ENCODE measurements at regions not wholly inside any gene's neighbourhood (a gene's known extent, or its start where the extent isn't known, plus 50 kb on each side); places are given as distances from the start of the nearest gene placed in this dataset.

- H3K9me3 ChIP-seq (ENCODE audit: control insufficient read depth in 2 of 2, insufficient read depth in 1 of 2, low read length in 1 of 2): peaks cover 0 to 7% of the 10 kb centered on the region in 2 donors
- no peak overlapping the region for H3K4me3 ChIP-seq (ENCODE audit: low read length in 2 of 2)
- H3K4me1 ChIP-seq (ENCODE audit: control insufficient read depth in 2 of 2, insufficient read depth in 2 of 2, low read length in 2 of 2): no peaks in the 10 kb centered on the region
- H3K36me3 ChIP-seq (ENCODE audit: control insufficient read depth in 2 of 2, insufficient read depth in 2 of 2, low read length in 1 of 2): no peaks in the 10 kb centered on the region
- no peak for DNase-seq (ENCODE audit: low read depth in 6 of 9, low spot score in 9 of 9)
- no peaks in the 10 kb centered on the region for H3K27me3 ChIP-seq (ENCODE audit: control insufficient read depth in 2 of 2, insufficient read depth in 1 of 2, low read length in 1 of 2)
- H3K27ac ChIP-seq (ENCODE audit: low read depth in 1 of 2, low read length in 1 of 2): no peak overlapping the region
These were observed 1380.5 kb upstream of the SPRY2 start for GRCh38 chr13:81721400-81721799.

DNA sequence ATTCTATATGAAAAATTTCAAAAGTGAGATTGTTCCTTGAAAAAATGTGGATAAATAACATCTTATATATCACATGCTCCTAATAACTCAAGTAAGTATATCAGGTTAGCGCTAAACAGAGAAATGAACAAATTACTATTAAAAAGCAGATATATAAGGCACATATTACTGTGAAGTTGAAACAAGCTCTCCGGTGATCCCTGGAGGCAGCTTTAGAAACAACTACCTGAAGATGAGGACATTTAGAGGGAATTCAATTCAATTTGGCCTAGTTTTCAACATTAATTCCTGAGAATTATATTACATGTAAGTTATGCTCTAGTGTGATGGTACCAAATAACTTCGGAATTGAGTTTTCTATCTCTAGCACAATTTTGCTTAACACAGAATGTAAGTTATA is 1373.6 kb upstream of the SPRY2 start:
- 85% methylated on average over 3 of the region's 3 CpGs for WGBS

DNA sequence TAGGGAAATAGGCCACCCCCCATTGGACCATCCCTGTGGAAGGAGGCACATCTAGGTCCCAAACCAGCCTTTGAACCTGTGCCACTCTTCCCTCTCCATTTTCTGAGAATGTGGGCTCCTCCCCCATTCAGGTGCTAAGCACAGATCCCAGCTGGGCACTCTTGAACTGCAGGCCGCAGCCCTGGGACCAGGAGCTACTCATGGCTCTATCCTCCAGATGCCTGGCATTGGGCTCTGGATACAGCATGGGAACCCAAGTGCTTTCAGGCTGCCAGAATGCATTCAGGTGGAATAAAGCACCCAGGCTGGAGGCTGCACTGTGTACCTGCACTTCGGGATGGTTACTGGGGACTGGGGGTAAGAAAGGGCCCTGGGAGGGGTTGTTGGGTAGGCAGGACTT is 1372.3 kb upstream of the SPRY2 start:
- Histone ChIP-seq H3K4me1 (ENCODE audit: control insufficient read depth in 2 of 2, insufficient read depth in 2 of 2, low read length in 2 of 2) (no peaks in the 10 kb centered on the region), H3K27me3 (ENCODE audit: control insufficient read depth in 2 of 2, insufficient read depth in 1 of 2, low read length in 1 of 2) (no peaks in the 10 kb centered on the region), H3K27ac (ENCODE audit: low read depth in 1 of 2, low read length in 1 of 2) (no peak overlapping the region), H3K4me3 (ENCODE audit: low read length in 2 of 2) (no peak overlapping the region), H3K9me3 (ENCODE audit: control insufficient read depth in 2 of 2, insufficient read depth in 1 of 2, low read length in 1 of 2) (peaks cover 0 to 9% of the 10 kb centered on the region in 2 donors), H3K36me3 (ENCODE audit: control insufficient read depth in 2 of 2, insufficient read depth in 2 of 2, low read length in 1 of 2) (no peaks in the 10 kb centered on the region)
- DNase-seq (ENCODE audit: low read depth in 6 of 9, low spot score in 9 of 9): no peak
- WGBS: 99% methylated on average over 2 of the region's 2 CpGs

More for the DNA sequence above, 1373.6 kb upstream of the SPRY2 start:
- no peak for DNase-seq (ENCODE audit: low read depth in 6 of 9, low spot score in 9 of 9)
- H3K27me3 ChIP-seq (ENCODE audit: control insufficient read depth in 2 of 2, insufficient read depth in 1 of 2, low read length in 1 of 2): no peaks in the 10 kb centered on the region
- no peaks in the 10 kb centered on the region for H3K4me1 ChIP-seq (ENCODE audit: control insufficient read depth in 2 of 2, insufficient read depth in 2 of 2, low read length in 2 of 2)
- H3K4me3 ChIP-seq (ENCODE audit: low read length in 2 of 2): no peak overlapping the region
- H3K36me3 ChIP-seq (ENCODE audit: control insufficient read depth in 2 of 2, insufficient read depth in 2 of 2, low read length in 1 of 2): no peaks in the 10 kb centered on the region
- peaks cover 0 to 9% of the 10 kb centered on the region in 2 donors for H3K9me3 ChIP-seq (ENCODE audit: control insufficient read depth in 2 of 2, insufficient read depth in 1 of 2, low read length in 1 of 2)
- H3K27ac ChIP-seq (ENCODE audit: low read depth in 1 of 2, low read length in 1 of 2): no peak overlapping the region

GRCh38 chr13:81697826-81698225 is 1356.9 kb upstream of the SPRY2 start:
- Histone ChIP-seq H3K36me3 (ENCODE audit: control insufficient read depth in 2 of 2, insufficient read depth in 2 of 2, low read length in 1 of 2) (no peaks in the 10 kb centered on the region), H3K4me3 (ENCODE audit: low read length in 2 of 2) (no peak overlapping the region), H3K9me3 (ENCODE audit: control insufficient read depth in 2 of 2, insufficient read depth in 1 of 2, low read length in 1 of 2) (peaks cover 0 to 8% of the 10 kb centered on the region in 2 donors), H3K27me3 (ENCODE audit: control insufficient read depth in 2 of 2, insufficient read depth in 1 of 2, low read length in 1 of 2) (no peaks in the 10 kb centered on the region), H3K27ac (ENCODE audit: low read depth in 1 of 2, low read length in 1 of 2) (no peak overlapping the region), H3K4me1 (ENCODE audit: control insufficient read depth in 2 of 2, insufficient read depth in 2 of 2, low read length in 2 of 2) (no peaks in the 10 kb centered on the region)
- no peak for DNase-seq (ENCODE audit: low read depth in 6 of 9, low spot score in 9 of 9)
- 89% methylated on average over 4 of the region's 4 CpGs for WGBS

GRCh38 chr13:81686877-81687276 is 1346.0 kb upstream of the SPRY2 start:
- 83% methylated on average over 2 of the region's 2 CpGs for WGBS
- H3K4me1 ChIP-seq (ENCODE audit: control insufficient read depth in 2 of 2, insufficient read depth in 2 of 2, low read length in 2 of 2): no peaks in the 10 kb centered on the region
- H3K9me3 ChIP-seq (ENCODE audit: control insufficient read depth in 2 of 2, insufficient read depth in 1 of 2, low read length in 1 of 2): peaks cover 0 to 2% of the 10 kb centered on the region in 2 donors
- no peaks in the 10 kb centered on the region for H3K36me3 ChIP-seq (ENCODE audit: control insufficient read depth in 2 of 2, insufficient read depth in 2 of 2, low read length in 1 of 2)
- no peak for DNase-seq (ENCODE audit: low read depth in 6 of 9, low spot score in 9 of 9)
- no peak overlapping the region for H3K27ac ChIP-seq (ENCODE audit: low read depth in 1 of 2, low read length in 1 of 2)
- no peak overlapping the region for H3K4me3 ChIP-seq (ENCODE audit: low read length in 2 of 2)
- H3K27me3 ChIP-seq (ENCODE audit: control insufficient read depth in 2 of 2, insufficient read depth in 1 of 2, low read length in 1 of 2): no peaks in the 10 kb centered on the region

- no peaks in the 10 kb centered on the region for H3K4me1 ChIP-seq (ENCODE audit: control insufficient read depth in 2 of 2, insufficient read depth in 2 of 2, low read length in 2 of 2)
- no peaks in the 10 kb centered on the region for H3K36me3 ChIP-seq (ENCODE audit: control insufficient read depth in 2 of 2, insufficient read depth in 2 of 2, low read length in 1 of 2)
- DNase-seq (ENCODE audit: low read depth in 6 of 9, low spot score in 9 of 9): no peak
- 91% methylated on average over 4 of the region's 4 CpGs for WGBS
- H3K9me3 ChIP-seq (ENCODE audit: control insufficient read depth in 2 of 2, insufficient read depth in 1 of 2, low read length in 1 of 2): peaks cover 0 to 2% of the 10 kb centered on the region in 2 donors
- no peak overlapping the region for H3K27ac ChIP-seq (ENCODE audit: low read depth in 1 of 2, low read length in 1 of 2)
- no peak overlapping the region for H3K4me3 ChIP-seq (ENCODE audit: low read length in 2 of 2)
- no peaks in the 10 kb centered on the region for H3K27me3 ChIP-seq (ENCODE audit: control insufficient read depth in 2 of 2, insufficient read depth in 1 of 2, low read length in 1 of 2)
These were observed 1342.6 kb upstream of the SPRY2 start for GRCh38 chr13:81683521-81683920.

GRCh38 chr13:81682081-81682630 is 1341.2 kb upstream of the SPRY2 start:
- Histone ChIP-seq H3K9me3 (ENCODE audit: control insufficient read depth in 2 of 2, insufficient read depth in 1 of 2, low read length in 1 of 2) (peaks cover 0 to 2% of the 10 kb centered on the region in 2 donors), H3K27ac (ENCODE audit: low read depth in 1 of 2, low read length in 1 of 2) (no peak overlapping the region), H3K4me3 (ENCODE audit: low read length in 2 of 2) (no peak overlapping the region), H3K27me3 (ENCODE audit: control insufficient read depth in 2 of 2, insufficient read depth in 1 of 2, low read length in 1 of 2) (no peaks in the 10 kb centered on the region), H3K4me1 (ENCODE audit: control insufficient read depth in 2 of 2, insufficient read depth in 2 of 2, low read length in 2 of 2) (no peaks in the 10 kb centered on the region), H3K36me3 (ENCODE audit: control insufficient read depth in 2 of 2, insufficient read depth in 2 of 2, low read length in 1 of 2) (no peaks in the 10 kb centered on the region)
- 94% methylated on average over 2 of the region's 2 CpGs for WGBS
- no peak for DNase-seq (ENCODE audit: low read depth in 6 of 9, low spot score in 9 of 9)

DNA sequence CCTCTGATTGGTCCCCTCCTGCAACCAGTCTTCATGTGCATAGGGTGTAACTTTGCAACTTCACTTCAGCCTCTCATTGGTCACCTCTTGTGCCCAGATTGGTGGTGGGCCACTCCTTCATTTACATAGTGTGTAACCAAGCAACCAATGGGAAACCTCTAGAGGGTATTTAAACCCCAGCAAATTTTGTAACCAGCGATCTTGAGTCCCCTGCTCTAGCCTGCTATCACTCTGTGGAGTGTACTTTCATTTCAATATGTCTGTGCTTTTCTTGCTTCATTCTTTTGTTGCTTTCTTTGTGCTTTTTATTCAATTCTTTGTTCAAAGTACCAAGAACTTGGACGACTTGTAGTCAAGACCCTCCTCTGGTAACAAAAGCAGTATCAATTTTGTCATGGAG is 1336.9 kb upstream of the SPRY2 start:
- Histone ChIP-seq H3K4me3 (ENCODE audit: low read length in 2 of 2) (no peak overlapping the region), H3K9me3 (ENCODE audit: control insufficient read depth in 2 of 2, insufficient read depth in 1 of 2, low read length in 1 of 2) (no peaks in the 10 kb centered on the region), H3K4me1 (ENCODE audit: control insufficient read depth in 2 of 2, insufficient read depth in 2 of 2, low read length in 2 of 2) (no peaks in the 10 kb centered on the region), H3K27me3 (ENCODE audit: control insufficient read depth in 2 of 2, insufficient read depth in 1 of 2, low read length in 1 of 2) (no peaks in the 10 kb centered on the region), H3K36me3 (ENCODE audit: control insufficient read depth in 2 of 2, insufficient read depth in 2 of 2, low read length in 1 of 2) (no peaks in the 10 kb centered on the region), H3K27ac (ENCODE audit: low read depth in 1 of 2, low read length in 1 of 2) (no peak overlapping the region)
- WGBS: 93% methylated on average over 2 of the region's 2 CpGs
- no peak for DNase-seq (ENCODE audit: low read depth in 6 of 9, low spot score in 9 of 9)

DNA sequence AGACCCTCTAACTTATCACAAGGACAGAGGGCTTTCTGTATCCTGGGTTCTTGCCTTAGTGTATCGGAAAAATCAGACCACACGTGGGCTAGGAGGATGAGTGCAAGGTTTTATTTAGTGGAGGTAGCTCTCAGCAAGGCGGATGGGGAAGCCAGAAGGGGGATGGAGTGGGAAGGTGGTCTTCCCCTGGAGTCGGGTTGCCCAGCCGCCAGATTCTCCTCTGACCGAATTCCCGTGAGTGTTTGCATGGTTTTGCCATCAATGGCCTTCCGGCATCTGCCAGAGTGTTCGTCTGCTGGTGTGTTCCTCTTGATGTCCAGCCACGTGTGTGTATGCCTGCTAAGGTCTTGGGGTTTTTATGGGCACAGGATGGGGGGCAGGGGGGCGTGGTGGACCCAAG is 1335.1 kb upstream of the SPRY2 start:
- Histone ChIP-seq H3K36me3 (ENCODE audit: control insufficient read depth in 2 of 2, insufficient read depth in 2 of 2, low read length in 1 of 2) (no peaks in the 10 kb centered on the region), H3K9me3 (ENCODE audit: control insufficient read depth in 2 of 2, insufficient read depth in 1 of 2, low read length in 1 of 2) (no peaks in the 10 kb centered on the region), H3K4me3 (ENCODE audit: low read length in 2 of 2) (no peak overlapping the region), H3K27me3 (ENCODE audit: control insufficient read depth in 2 of 2, insufficient read depth in 1 of 2, low read length in 1 of 2) (no peaks in the 10 kb centered on the region), H3K4me1 (ENCODE audit: control insufficient read depth in 2 of 2, insufficient read depth in 2 of 2, low read length in 2 of 2) (no peaks in the 10 kb centered on the region), H3K27ac (ENCODE audit: low read depth in 1 of 2, low read length in 1 of 2) (no peak overlapping the region)
- WGBS: 93% methylated on average over 11 of the region's 11 CpGs
- DNase-seq (ENCODE audit: low read depth in 6 of 9, low spot score in 9 of 9): no peak

- no peak for DNase-seq (ENCODE audit: low read depth in 6 of 9, low spot score in 9 of 9)
- WGBS: 96% methylated on average over 3 of the region's 3 CpGs
- Histone ChIP-seq H3K9me3 (ENCODE audit: control insufficient read depth in 2 of 2, insufficient read depth in 1 of 2, low read length in 1 of 2) (no peaks in the 10 kb centered on the region), H3K4me3 (ENCODE audit: low read length in 2 of 2) (no peak overlapping the region), H3K27me3 (ENCODE audit: control insufficient read depth in 2 of 2, insufficient read depth in 1 of 2, low read length in 1 of 2) (no peaks in the 10 kb centered on the region), H3K36me3 (ENCODE audit: control insufficient read depth in 2 of 2, insufficient read depth in 2 of 2, low read length in 1 of 2) (no peaks in the 10 kb centered on the region), H3K4me1 (ENCODE audit: control insufficient read depth in 2 of 2, insufficient read depth in 2 of 2, low read length in 2 of 2) (no peaks in the 10 kb centered on the region), H3K27ac (ENCODE audit: low read depth in 1 of 2, low read length in 1 of 2) (no peak overlapping the region)
These were observed 1330.1 kb upstream of the SPRY2 start for GRCh38 chr13:81671064-81671463.

All from thymus (tissue), 11 donors.